Glutamatergic neuron (in vitro differentiated cells): ENCODE measurements at regions not wholly inside any gene's neighbourhood (a gene's known extent, or its start where the extent isn't known, plus 50 kb on each side); places are given as distances from the start of the nearest gene placed in this dataset.

Experiments
- DNase-seq: peaks from one replicate; pipeline ENCODE4 v3.0.0; 2022
- H3K27ac Mint-ChIP-seq: one replicate; pipeline ENCODE4 v1.8.0; 2020; ENCODE audit warnings: mild to moderate bottlenecking, mixed read lengths, inconsistent platforms; ENCODE audit not compliant: unreplicated experiment
- H3K27me3 Mint-ChIP-seq: one replicate; pipeline ENCODE4 v1.8.0; 2020; ENCODE audit warnings: mild to moderate bottlenecking, moderate library complexity, mixed read lengths, inconsistent platforms; ENCODE audit not compliant: unreplicated experiment
- H3K36me3 Mint-ChIP-seq: one replicate; pipeline ENCODE4 v1.8.0; 2020; ENCODE audit warnings: mild to moderate bottlenecking, mixed read lengths, inconsistent platforms; ENCODE audit not compliant: unreplicated experiment
- H3K4me1 Mint-ChIP-seq: one replicate; pipeline ENCODE4 v1.8.0; 2020; ENCODE audit warnings: mild to moderate bottlenecking, low read depth, mixed read lengths, inconsistent platforms; ENCODE audit not compliant: unreplicated experiment
- H3K4me3 Mint-ChIP-seq: one replicate; pipeline ENCODE4 v1.8.0; 2020; ENCODE audit warnings: mild to moderate bottlenecking, mixed read lengths, inconsistent platforms; ENCODE audit not compliant: unreplicated experiment
- H3K9me3 Mint-ChIP-seq: one replicate; pipeline ENCODE4 v1.8.0; 2020; ENCODE audit warnings: mild to moderate bottlenecking, moderate library complexity, mixed read lengths, inconsistent platforms; ENCODE audit not compliant: unreplicated experiment
- TF ChIP-seq, protein P1 (sequence below): fragments of 200-600 bp; sonication (generic); IDR thresholded peaks from one replicate; pipeline ENCODE4 v1.5.0; 2021; ENCODE audit not compliant: partially characterized antibody, unreplicated experiment

DNA sequence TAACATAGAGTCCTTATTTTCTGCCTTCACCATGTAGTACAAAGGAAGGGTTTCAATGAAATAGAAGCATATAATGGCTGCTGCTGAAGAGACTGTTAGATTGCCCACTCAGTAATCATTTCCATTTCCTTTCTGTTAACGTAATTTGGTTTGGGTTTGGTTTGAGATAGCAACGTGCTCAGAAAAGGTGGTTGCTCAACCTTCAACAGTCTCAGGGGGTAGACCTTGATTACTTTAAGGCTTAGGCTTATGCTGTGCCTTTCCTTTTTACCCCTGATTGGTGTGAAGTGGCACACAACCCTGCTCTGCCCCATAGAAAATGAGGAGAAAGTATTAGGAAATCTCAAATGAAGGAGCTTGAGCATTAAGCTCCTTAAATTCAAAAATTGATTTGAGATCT, 163.7 kb upstream of the TP63 start:
- peaks cover 12% of the 10 kb centered on the region for H3K4me1 Mint-ChIP-seq
- H3K27ac Mint-ChIP-seq, result no peak overlapping the region
- TF ChIP-seq, protein P1, sequence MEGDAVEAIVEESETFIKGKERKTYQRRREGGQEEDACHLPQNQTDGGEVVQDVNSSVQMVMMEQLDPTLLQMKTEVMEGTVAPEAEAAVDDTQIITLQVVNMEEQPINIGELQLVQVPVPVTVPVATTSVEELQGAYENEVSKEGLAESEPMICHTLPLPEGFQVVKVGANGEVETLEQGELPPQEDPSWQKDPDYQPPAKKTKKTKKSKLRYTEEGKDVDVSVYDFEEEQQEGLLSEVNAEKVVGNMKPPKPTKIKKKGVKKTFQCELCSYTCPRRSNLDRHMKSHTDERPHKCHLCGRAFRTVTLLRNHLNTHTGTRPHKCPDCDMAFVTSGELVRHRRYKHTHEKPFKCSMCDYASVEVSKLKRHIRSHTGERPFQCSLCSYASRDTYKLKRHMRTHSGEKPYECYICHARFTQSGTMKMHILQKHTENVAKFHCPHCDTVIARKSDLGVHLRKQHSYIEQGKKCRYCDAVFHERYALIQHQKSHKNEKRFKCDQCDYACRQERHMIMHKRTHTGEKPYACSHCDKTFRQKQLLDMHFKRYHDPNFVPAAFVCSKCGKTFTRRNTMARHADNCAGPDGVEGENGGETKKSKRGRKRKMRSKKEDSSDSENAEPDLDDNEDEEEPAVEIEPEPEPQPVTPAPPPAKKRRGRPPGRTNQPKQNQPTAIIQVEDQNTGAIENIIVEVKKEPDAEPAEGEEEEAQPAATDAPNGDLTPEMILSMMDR, result no peak
- H3K9me3 Mint-ChIP-seq, result no peaks in the 10 kb centered on the region
- H3K36me3 Mint-ChIP-seq, result no peaks in the 10 kb centered on the region
- H3K27me3 Mint-ChIP-seq, result no peaks in the 10 kb centered on the region
- H3K4me3 Mint-ChIP-seq, result no peak overlapping the region
- no peak for DNase-seq

DNA sequence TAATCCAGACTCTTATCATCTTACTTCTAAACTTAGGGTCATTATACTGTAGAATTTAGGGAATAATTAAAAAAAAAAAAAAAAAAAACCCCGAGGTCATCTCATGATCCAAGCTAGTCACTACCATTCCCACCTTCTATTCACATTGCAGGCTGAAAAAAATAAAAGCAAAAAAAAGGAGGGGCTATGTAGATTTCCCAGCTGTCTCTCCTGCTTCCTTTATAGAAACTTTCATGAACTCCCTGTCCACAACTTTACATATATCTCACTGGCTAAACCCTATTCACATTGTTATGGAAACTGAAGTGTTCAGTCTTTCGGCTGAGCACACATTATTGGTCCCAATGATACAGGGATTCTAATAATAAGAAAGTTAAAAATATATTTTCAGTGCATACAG, 156.2 kb upstream of the TP63 start:
- no peaks in the 10 kb centered on the region for H3K9me3 Mint-ChIP-seq
- H3K27ac Mint-ChIP-seq, result no peak overlapping the region
- H3K4me3 Mint-ChIP-seq, result no peak overlapping the region
- H3K4me1 Mint-ChIP-seq, result no peaks in the 10 kb centered on the region
- no peak for DNase-seq
- no peaks in the 10 kb centered on the region for H3K36me3 Mint-ChIP-seq
- no peaks in the 10 kb centered on the region for H3K27me3 Mint-ChIP-seq
- TF ChIP-seq, protein P1, result no peak

GRCh38 chr3:189477614-189478013, 153.6 kb upstream of the TP63 start:
- Mint-ChIP-seq H3K4me3 (no peak overlapping the region), H3K27ac (no peak overlapping the region), H3K9me3 (no peaks in the 10 kb centered on the region), H3K27me3 (no peaks in the 10 kb centered on the region), H3K4me1 (no peaks in the 10 kb centered on the region), H3K36me3 (peaks cover 5% of the 10 kb centered on the region)
- DNase-seq, result no peak
- TF ChIP-seq, protein P1, result no peak

- H3K27me3 Mint-ChIP-seq, result peaks cover 6% of the 10 kb centered on the region
- no peak overlapping the region for H3K27ac Mint-ChIP-seq
- no peak overlapping the region for H3K4me3 Mint-ChIP-seq
- H3K4me1 Mint-ChIP-seq, result peaks cover 2% of the 10 kb centered on the region
- TF ChIP-seq, protein P1, result no peak
- H3K9me3 Mint-ChIP-seq, result peaks cover 3% of the 10 kb centered on the region
- DNase-seq, result no peak
- H3K36me3 Mint-ChIP-seq, result peaks cover 13% of the 10 kb centered on the region
Observed at GRCh38 chr3:189486556-189486955, 144.6 kb upstream of the TP63 start.

GRCh38 chr3:189488241-189488767, 142.9 kb upstream of the TP63 start:
- peaks cover 3% of the 10 kb centered on the region for H3K9me3 Mint-ChIP-seq
- H3K4me3 Mint-ChIP-seq, result no peak overlapping the region
- TF ChIP-seq, protein P1, result no peak
- peaks cover 6% of the 10 kb centered on the region for H3K27me3 Mint-ChIP-seq
- no peak for DNase-seq
- peaks cover 9% of the 10 kb centered on the region for H3K36me3 Mint-ChIP-seq
- H3K4me1 Mint-ChIP-seq, result peaks cover 6% of the 10 kb centered on the region
- H3K27ac Mint-ChIP-seq, result no peak overlapping the region
